IMR-90 (cell line): ENCODE measurements at regions not wholly inside any gene's neighbourhood (a gene's known extent, or its start where the extent isn't known, plus 50 kb on each side); places are given as distances from the start of the nearest gene placed in this dataset.

Source experiments
- ATAC-seq: fragments of 200-7000 bp; cut with Tn5 transposase; 2 replicates; pipeline ENCODE4 v1.9.1; 2020; ENCODE audit warnings: low read depth, mild to moderate bottlenecking, moderate library complexity
- BruUV-seq: library from RNA; stranded (reverse); fragments of 400-500 nt; replicated peaks from 2 replicates; lab custom pipeline; 2021; lab: Mats Ljungman, UMichigan
- CTCF ChIA-PET: fragments of 300-600 bp; formaldehyde crosslinking; extraction: SDS; loops from one replicate; lab custom pipeline; 2021; ENCODE audit warnings: antibody characterized with exemption; lab: Yijun Ruan, JAX
- POLR2A ChIA-PET: fragments of 300-600 bp; sonication (Branson Sonifier 250); formaldehyde crosslinking; loops from one replicate; lab custom pipeline; 2022; ENCODE audit warnings: antibody characterized with exemption; ENCODE audit not compliant: unreplicated experiment; lab: Charles Lee
- DNase-seq: peaks from one replicate; pipeline ENCODE4 v3.0.0; 2013
- H2AFZ ChIP-seq: replicated peaks from 2 replicates; pipeline ENCODE3; 2013; ENCODE audit warnings: low read length, mild to moderate bottlenecking; ENCODE audit not compliant: poor library complexity
- H2AK5ac ChIP-seq: 2 replicates; pipeline ENCODE4 v1.6.1; 2013; ENCODE audit warnings: low read depth, low read length, inconsistent platforms
- H2AK9ac ChIP-seq: replicated peaks from 2 replicates; pipeline ENCODE3; 2013; ENCODE audit warnings: mild to moderate bottlenecking, low read depth, low read length, moderate library complexity; ENCODE audit not compliant: poor library complexity
- H2BK120ac ChIP-seq: 2 replicates; pipeline ENCODE4 v1.6.1; 2013; ENCODE audit warnings: low read depth, low read length, inconsistent platforms
- H2BK15ac ChIP-seq: 3 replicates; pipeline ENCODE4 v1.6.1; 2013; ENCODE audit warnings: low read depth, low read length, inconsistent platforms
- H2BK20ac ChIP-seq: 2 replicates; pipeline ENCODE4 v1.6.1; 2013; ENCODE audit warnings: low read depth, mild to moderate bottlenecking, inconsistent platforms, low read length, moderate library complexity
- H2BK5ac ChIP-seq: 2 replicates; pipeline ENCODE4 v1.6.1; 2013; ENCODE audit warnings: mild to moderate bottlenecking, low read depth, low read length, inconsistent platforms; ENCODE audit not compliant: poor library complexity, severe bottlenecking
- H3K14ac ChIP-seq: replicated peaks from 2 replicates; pipeline ENCODE4 v1.6.1; 2013; ENCODE audit warnings: low read depth, low read length, inconsistent platforms
- H3K18ac ChIP-seq: 2 replicates; pipeline ENCODE4 v1.6.1; 2013; ENCODE audit warnings: low read depth, low read length, control low read depth
- H3K23ac ChIP-seq: 2 replicates; pipeline ENCODE4 v1.6.1; 2013; ENCODE audit warnings: low read depth, low read length, inconsistent platforms
- H3K27ac ChIP-seq: 2 replicates; pipeline ENCODE4 v1.5.1; 2013; ENCODE audit warnings: mild to moderate bottlenecking, control low read depth, low read length; ENCODE audit not compliant: insufficient read depth
- H3K27me3 ChIP-seq: 2 replicates; pipeline ENCODE4 v1.6.1; 2013; ENCODE audit warnings: low read length; ENCODE audit not compliant: control insufficient read depth, insufficient read depth
- H3K36me3 ChIP-seq: 2 replicates; pipeline ENCODE4 v1.6.1; 2013; ENCODE audit warnings: low read length, mixed read lengths; ENCODE audit not compliant: control insufficient read depth, insufficient read depth
- H3K4ac ChIP-seq: 2 replicates; pipeline ENCODE4 v1.6.1; 2013; ENCODE audit warnings: low read depth, low read length, inconsistent platforms
- H3K4me1 ChIP-seq: 2 replicates; pipeline ENCODE4 v1.6.1; 2013; ENCODE audit warnings: low read length, mixed read lengths; ENCODE audit not compliant: control insufficient read depth, insufficient read depth
- H3K4me2 ChIP-seq: 2 replicates; pipeline ENCODE4 v1.6.1; 2013; ENCODE audit warnings: low read depth, mild to moderate bottlenecking, control low read depth, low read length, moderate library complexity
- H3K4me3 ChIP-seq: 2 replicates; pipeline ENCODE4 v1.5.1; 2013; ENCODE audit warnings: low read depth, mild to moderate bottlenecking, control low read depth, low read length, moderate library complexity; ENCODE audit not compliant: insufficient read depth
- H3K56ac ChIP-seq: 2 replicates; pipeline ENCODE4 v1.6.1; 2013; ENCODE audit warnings: low read length, inconsistent platforms; ENCODE audit not compliant: insufficient read depth; ENCODE audit errors: extremely low read depth
- H3K79me1 ChIP-seq, 2 experiments: 2 replicates each; pipeline ENCODE4 v1.6.1; 2013; ENCODE audit warnings: low read length in 2 of 2, inconsistent platforms in 1 of 2, low read depth in 1 of 2
- H3K9ac ChIP-seq: 2 replicates; pipeline ENCODE4 v1.6.1; 2013; ENCODE audit warnings: low read depth, low read length, control low read depth
- H3K9me1 ChIP-seq: 2 replicates; pipeline ENCODE4 v1.6.1; 2013; ENCODE audit warnings: low read length, inconsistent platforms; ENCODE audit not compliant: insufficient read depth
- H3K9me3 ChIP-seq: 2 replicates; pipeline ENCODE4 v1.6.1; 2013; ENCODE audit warnings: low read length; ENCODE audit not compliant: control insufficient read depth, insufficient read depth
- H4K20me1 ChIP-seq: 2 replicates; pipeline ENCODE4 v1.6.1; 2013; ENCODE audit warnings: low read length, inconsistent platforms; ENCODE audit not compliant: insufficient read depth
- H4K5ac ChIP-seq: 2 replicates; pipeline ENCODE4 v1.6.1; 2013; ENCODE audit warnings: mild to moderate bottlenecking, low read depth, low read length, control low read depth
- H4K8ac ChIP-seq, 2 experiments: 2 replicates each; pipeline ENCODE4 v1.6.1; 2013; ENCODE audit warnings: low read depth in 2 of 2, low read length in 2 of 2, control low read depth in 1 of 2, inconsistent platforms in 1 of 2
- H4K91ac ChIP-seq: 2 replicates; pipeline ENCODE4 v1.6.1; 2013; ENCODE audit warnings: low read depth, low read length, inconsistent platforms; ENCODE audit not compliant: insufficient read depth
- BHLHE40 ChIP-seq: fragments of 150-350 bp; IDR thresholded peaks from 2 replicates; pipeline ENCODE4 v1.6.1; 2016; ENCODE audit warnings: mild to moderate bottlenecking, low read depth, low read length
- CEBPB ChIP-seq: IDR thresholded peaks from 2 replicates; pipeline ENCODE4 v1.6.1; 2012; ENCODE audit warnings: low read depth, low read length, improper control_type of control experiment
- CHD1 ChIP-seq: IDR thresholded peaks from 2 replicates; pipeline ENCODE4 v1.6.1; 2012; ENCODE audit warnings: low read depth, low read length, improper control_type of control experiment
- FOS ChIP-seq: fragments of 150-350 bp; IDR thresholded peaks from 2 replicates; pipeline ENCODE4 v1.6.1; 2016; ENCODE audit warnings: low read depth, low read length
- MAFK ChIP-seq: IDR thresholded peaks from 2 replicates; pipeline ENCODE4 v1.6.1; 2012; ENCODE audit warnings: low read depth, low read length, improper control_type of control experiment
- MAZ ChIP-seq: IDR thresholded peaks from 2 replicates; pipeline ENCODE4 v1.6.1; 2012; ENCODE audit warnings: low read depth, mild to moderate bottlenecking, low read length, improper control_type of control experiment, moderate library complexity, borderline replicate concordance
- MXI1 ChIP-seq: IDR thresholded peaks from 2 replicates; pipeline ENCODE4 v1.6.1; 2012; ENCODE audit warnings: low read depth, mild to moderate bottlenecking, low read length, moderate library complexity, borderline replicate concordance
- NFE2L2 ChIP-seq: fragments of 150-350 bp; IDR thresholded peaks from 2 replicates; pipeline ENCODE4 v1.6.1; 2016; ENCODE audit warnings: low read depth, mild to moderate bottlenecking, low read length
- POLR2A ChIP-seq: IDR thresholded peaks from 2 replicates; pipeline ENCODE4 v1.6.1; 2012; ENCODE audit warnings: mild to moderate bottlenecking, low read depth, low read length
- RAD21 ChIP-seq: IDR thresholded peaks from 2 replicates; pipeline ENCODE4 v1.6.1; 2012; ENCODE audit warnings: low read length, improper control_type of control experiment
- RCOR1 ChIP-seq: IDR thresholded peaks from 2 replicates; pipeline ENCODE4 v1.6.1; 2012; ENCODE audit warnings: mild to moderate bottlenecking, low read length, improper control_type of control experiment; ENCODE audit not compliant: insufficient replicate concordance
- RFX5 ChIP-seq: IDR thresholded peaks from 2 replicates; pipeline ENCODE4 v1.8.0; 2012; ENCODE audit warnings: low read depth, mild to moderate bottlenecking, low read length, moderate library complexity
- SMC3 ChIP-seq: fragments of 150-350 bp; IDR thresholded peaks from 2 replicates; pipeline ENCODE4 v1.6.1; 2016; ENCODE audit warnings: low read depth, mild to moderate bottlenecking, antibody characterized with exemption, low read length, moderate library complexity
- WGBS, 2 experiments: methylation state at CpG; one replicate each; pipeline versions ENCODE4 v1.1.5 to v1.1.7; 2013; ENCODE audit warnings: missing lambda C conversion rate in 2 of 2; ENCODE audit not compliant: insufficient read length in 1 of 2; ENCODE audit errors: extremely low coverage in 2 of 2; 5-methylcytosine and 5-hydroxymethylcytosine counted together
- dilution Hi-C: fragments of 300-500 bp; cut with HindIII; formaldehyde crosslinking; loops from one replicate; pipeline ENCODE4 v1.14.3; 2018; ENCODE audit warnings: low sequenced_read_pairs; ENCODE audit not compliant: unreplicated experiment
- in situ Hi-C: fragments of 300-500 bp; cut with MboI; formaldehyde crosslinking; loops from 3 replicates; pipeline ENCODE4 v1.14.3; 2019; ENCODE audit warnings: low sequenced_read_pairs, inconsistent platforms, mixed read lengths
- intact Hi-C: fragments of 100-400 bp; cut with micrococcal nuclease; formaldehyde crosslinking; loops from 2 replicates; pipeline ENCODE4 v1.10.0; 2022
- TF ChIP-seq, protein P1 (sequence below): fragments of 150-350 bp; IDR thresholded peaks from 2 replicates; pipeline ENCODE4 v1.6.1; 2017; ENCODE audit warnings: mild to moderate bottlenecking, antibody characterized with exemption, low read length, low read depth
- TF ChIP-seq, protein P2 (sequence below): conservative IDR thresholded peaks from 2 replicates; pipeline ENCODE4 v1.5.1; 2012; ENCODE audit warnings: mild to moderate bottlenecking, low read depth, low read length, improper control_type of control experiment
- TF ChIP-seq, protein P3 (sequence below): fragments of 150-350 bp; IDR thresholded peaks from 2 replicates; pipeline ENCODE4 v1.6.1; 2016; ENCODE audit warnings: low read depth, mild to moderate bottlenecking, low read length, moderate library complexity, borderline replicate concordance

DNA sequence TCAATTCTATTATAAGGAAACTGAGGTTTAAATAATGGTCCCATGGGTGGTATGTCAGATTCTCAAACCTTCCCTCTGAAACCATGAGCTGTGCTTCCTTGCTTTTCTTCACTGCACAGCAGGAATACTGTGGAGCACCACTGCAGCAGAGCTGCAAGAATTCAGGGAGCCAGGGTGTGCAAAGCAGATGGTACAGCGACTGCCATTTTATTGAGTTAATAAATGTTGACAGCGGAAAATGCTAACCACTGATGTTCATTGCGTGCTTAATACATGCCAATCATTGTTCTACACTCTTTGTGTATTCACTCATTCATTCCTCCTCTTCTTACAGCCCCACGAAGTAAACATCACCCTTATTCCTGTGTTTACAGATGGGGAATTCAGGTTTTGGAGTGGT lies 152.2 kb upstream of the THSD7B start:
- H3K4ac ChIP-seq, result no peak overlapping the region
- BruUV-seq, result no TSS peak
- H4K5ac ChIP-seq, result no peak overlapping the region
- no peak overlapping the region for H3K4me2 ChIP-seq
- no peaks in the 10 kb centered on the region for H3K4me1 ChIP-seq
- no peak overlapping the region for H2AFZ ChIP-seq
- no peak overlapping the region for H3K18ac ChIP-seq
- no peak overlapping the region for H3K14ac ChIP-seq
- no peak for TF ChIP-seq POLR2A
- TF ChIP-seq CHD1, result no peak
- no peak for TF ChIP-seq MAZ
- TF ChIP-seq MAFK, result no peak
- TF ChIP-seq SMC3, result no peak
- TF ChIP-seq, protein P1, sequence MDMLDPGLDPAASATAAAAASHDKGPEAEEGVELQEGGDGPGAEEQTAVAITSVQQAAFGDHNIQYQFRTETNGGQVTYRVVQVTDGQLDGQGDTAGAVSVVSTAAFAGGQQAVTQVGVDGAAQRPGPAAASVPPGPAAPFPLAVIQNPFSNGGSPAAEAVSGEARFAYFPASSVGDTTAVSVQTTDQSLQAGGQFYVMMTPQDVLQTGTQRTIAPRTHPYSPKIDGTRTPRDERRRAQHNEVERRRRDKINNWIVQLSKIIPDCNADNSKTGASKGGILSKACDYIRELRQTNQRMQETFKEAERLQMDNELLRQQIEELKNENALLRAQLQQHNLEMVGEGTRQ, result no peak
- no peak for TF ChIP-seq BHLHE40
- TF ChIP-seq, protein P2, sequence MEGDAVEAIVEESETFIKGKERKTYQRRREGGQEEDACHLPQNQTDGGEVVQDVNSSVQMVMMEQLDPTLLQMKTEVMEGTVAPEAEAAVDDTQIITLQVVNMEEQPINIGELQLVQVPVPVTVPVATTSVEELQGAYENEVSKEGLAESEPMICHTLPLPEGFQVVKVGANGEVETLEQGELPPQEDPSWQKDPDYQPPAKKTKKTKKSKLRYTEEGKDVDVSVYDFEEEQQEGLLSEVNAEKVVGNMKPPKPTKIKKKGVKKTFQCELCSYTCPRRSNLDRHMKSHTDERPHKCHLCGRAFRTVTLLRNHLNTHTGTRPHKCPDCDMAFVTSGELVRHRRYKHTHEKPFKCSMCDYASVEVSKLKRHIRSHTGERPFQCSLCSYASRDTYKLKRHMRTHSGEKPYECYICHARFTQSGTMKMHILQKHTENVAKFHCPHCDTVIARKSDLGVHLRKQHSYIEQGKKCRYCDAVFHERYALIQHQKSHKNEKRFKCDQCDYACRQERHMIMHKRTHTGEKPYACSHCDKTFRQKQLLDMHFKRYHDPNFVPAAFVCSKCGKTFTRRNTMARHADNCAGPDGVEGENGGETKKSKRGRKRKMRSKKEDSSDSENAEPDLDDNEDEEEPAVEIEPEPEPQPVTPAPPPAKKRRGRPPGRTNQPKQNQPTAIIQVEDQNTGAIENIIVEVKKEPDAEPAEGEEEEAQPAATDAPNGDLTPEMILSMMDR, result no peak
- TF ChIP-seq RCOR1, result no peak
- TF ChIP-seq, protein P3, sequence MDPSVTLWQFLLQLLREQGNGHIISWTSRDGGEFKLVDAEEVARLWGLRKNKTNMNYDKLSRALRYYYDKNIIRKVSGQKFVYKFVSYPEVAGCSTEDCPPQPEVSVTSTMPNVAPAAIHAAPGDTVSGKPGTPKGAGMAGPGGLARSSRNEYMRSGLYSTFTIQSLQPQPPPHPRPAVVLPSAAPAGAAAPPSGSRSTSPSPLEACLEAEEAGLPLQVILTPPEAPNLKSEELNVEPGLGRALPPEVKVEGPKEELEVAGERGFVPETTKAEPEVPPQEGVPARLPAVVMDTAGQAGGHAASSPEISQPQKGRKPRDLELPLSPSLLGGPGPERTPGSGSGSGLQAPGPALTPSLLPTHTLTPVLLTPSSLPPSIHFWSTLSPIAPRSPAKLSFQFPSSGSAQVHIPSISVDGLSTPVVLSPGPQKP, result no peak
- no peak for TF ChIP-seq FOS
- TF ChIP-seq CEBPB, result no peak
- no peak for TF ChIP-seq RAD21
- no peak for TF ChIP-seq MXI1
- no peak for TF ChIP-seq RFX5
- TF ChIP-seq NFE2L2, result no peak
- no peaks in the 10 kb centered on the region for H3K79me1 ChIP-seq
- ChIA-PET CTCF (no interaction called here), POLR2A (no interaction called here)
- H4K20me1 ChIP-seq, result no peaks in the 10 kb centered on the region
- H3K27me3 ChIP-seq, result no peaks in the 10 kb centered on the region
- no peak overlapping the region for H4K91ac ChIP-seq
- in situ Hi-C loops (no loop called here), intact Hi-C loops (loop anchor here (10.0 kb wide), 1 partner anchor 48 kb away; no protein-coding TSS in a partner anchor), dilution Hi-C loops (no loop called here)
- H3K27ac ChIP-seq, result no peak overlapping the region
- H3K4me3 ChIP-seq, result no peak overlapping the region
- H3K23ac ChIP-seq, result no peak overlapping the region
- ATAC-seq, result no peak
- no peak for DNase-seq
- no peak overlapping the region for H4K8ac ChIP-seq
- no peak overlapping the region for H2BK20ac ChIP-seq
- WGBS, 2 experiments, result no CpG with 5 or more reads among the region's 4 CpGs
- peaks cover 13% of the 10 kb centered on the region for H3K9me3 ChIP-seq
- no peak overlapping the region for H2AK5ac ChIP-seq
- H3K9me1 ChIP-seq, result no peaks in the 10 kb centered on the region
- H3K36me3 ChIP-seq, result no peaks in the 10 kb centered on the region
- H3K56ac ChIP-seq, result no peak overlapping the region
- H3K9ac ChIP-seq, result no peak overlapping the region
- no peak overlapping the region for H2BK120ac ChIP-seq
- H2BK15ac ChIP-seq, result no peak overlapping the region
- no peak overlapping the region for H2BK5ac ChIP-seq
- H2AK9ac ChIP-seq, result no peak overlapping the region
